ENCODE measurements at regions not wholly inside any gene's neighbourhood (a gene's known extent, or its start where the extent isn't known, plus 50 kb on each side); places are given as distances from the start of the nearest gene placed in this dataset.
A peak's percentile ranks its signal among the peaks of the same experiment; 100 is the strongest.

- DNase-seq: no peak
These were observed 138.6 kb upstream of the AKR1E2 start for GRCh38 chr10:4687397-4687796.

- no peak for DNase-seq
These were observed 139.4 kb upstream of the AKR1E2 start for GRCh38 chr10:4686644-4686996.

GRCh38 chr10:4685904-4686643 is 139.9 kb upstream of the AKR1E2 start:
- DNase-seq: no peak

- DNase-seq: no peak
These were observed 140.5 kb upstream of the AKR1E2 start for GRCh38 chr10:4685491-4685890.

GRCh38 chr10:4684434-4684833 is 141.6 kb upstream of the AKR1E2 start:
- DNase-seq: no peak

- no peak for DNase-seq
These were observed 142.2 kb upstream of the AKR1E2 start for GRCh38 chr10:4683838-4684237.

GRCh38 chr10:4683137-4683536 is 142.9 kb upstream of the AKR1E2 start:
- DNase-seq: no peak

- no peak for DNase-seq
These were observed 146.9 kb upstream of the AKR1E2 start for GRCh38 chr10:4678951-4679671.

GRCh38 chr10:4678023-4678950 is 147.7 kb upstream of the AKR1E2 start:
- DNase-seq: no peak

- DNase-seq: no peak
These were observed 148.5 kb upstream of the AKR1E2 start for GRCh38 chr10:4677296-4678021.

- DNase-seq: no peak
These were observed 149.4 kb upstream of the AKR1E2 start for GRCh38 chr10:4676566-4676965.

- DNase-seq: no peak
These were observed 150.2 kb upstream of the AKR1E2 start for GRCh38 chr10:4675808-4676207.

GRCh38 chr10:4673279-4674040 is 152.5 kb upstream of the AKR1E2 start:
- no peak for DNase-seq

- no peak for DNase-seq
These were observed 153.8 kb upstream of the AKR1E2 start for GRCh38 chr10:4672201-4672600.

GRCh38 chr10:4671451-4672145 is 154.4 kb upstream of the AKR1E2 start:
- DNase-seq: peak; percentile 19

- no peak for DNase-seq
These were observed 155.3 kb upstream of the AKR1E2 start for GRCh38 chr10:4670737-4671136.

GRCh38 chr10:4669585-4669984 is 156.4 kb upstream of the AKR1E2 start:
- no peak for DNase-seq

GRCh38 chr10:4663162-4663992 is 162.6 kb upstream of the AKR1E2 start:
- DNase-seq: peak; percentile 68

- peak; percentile 21 for DNase-seq
These were observed 163.3 kb upstream of the AKR1E2 start for GRCh38 chr10:4662576-4663161.

All from T1000 (cell line).